GM12878 (cell line): ENCODE measurements at regions not wholly inside any gene's neighbourhood (a gene's known extent, or its start where the extent isn't known, plus 50 kb on each side); places are given as distances from the start of the nearest gene placed in this dataset.
"Not testable (repeated sequence)": the region's sequence is repeated elsewhere in the genome, so short reads cannot be mapped to it uniquely, and the experiment has no call there.

Experiments
- ATAC-seq: fragments of 200-7000 bp; cut with Tn5 transposase; 3 replicates; pipeline ENCODE4 v1.9.1; 2020; ENCODE audit warnings: mild to moderate bottlenecking, moderate library complexity
- BruUV-seq: library from RNA; stranded (reverse); fragments of 400-500 nt; replicated peaks from 2 replicates; lab custom pipeline; 2021; lab: Mats Ljungman, UMichigan
- CTCF ChIA-PET: fragments of 300-600 bp; sonication (Branson Sonifier 250); formaldehyde crosslinking; extraction: SDS; loops from one replicate; lab custom pipeline; 2021; ENCODE audit warnings: inconsistent platforms; lab: Yijun Ruan, JAX
- POLR2A ChIA-PET: fragments of 350-600 bp; formaldehyde crosslinking; extraction: SDS; loops from one replicate; lab custom pipeline; 2021; ENCODE audit warnings: inconsistent platforms; lab: Charles Lee
- RAD21 ChIA-PET: fragments of 300-600 bp; sonication (Branson Sonifier 250); formaldehyde crosslinking; loops from one replicate; lab custom pipeline; 2023; ENCODE audit warnings: antibody characterized with exemption; ENCODE audit not compliant: unreplicated experiment; lab: Charles Lee
- SMC1A ChIA-PET: fragments of 300-600 bp; sonication (Branson Sonifier 250); formaldehyde crosslinking; loops from one replicate; lab custom pipeline; 2023; ENCODE audit not compliant: unreplicated experiment, uncharacterized antibody; lab: Charles Lee
- DNase-seq: peaks from one replicate; pipeline ENCODE4 v3.0.0-alpha.2; 2011; ENCODE audit warnings: low read depth, low spot score
- FAIRE-seq: peaks from 3 replicates; lab custom pipeline; 2011; peaks lifted over from hg19 to GRCh38; lab: Jason Lieb, UNC
- H2AFZ ChIP-seq: 2 replicates; pipeline ENCODE4 v1.6.0; 2011; ENCODE audit warnings: low read depth, low read length, control low read depth; ENCODE audit not compliant: control insufficient read depth
- H3K27ac ChIP-seq: 2 replicates; pipeline ENCODE4 v1.5.1; 2011; ENCODE audit warnings: control low read depth; ENCODE audit not compliant: control insufficient read depth, insufficient read depth
- H3K27me3 ChIP-seq, 2 experiments: replicated peaks in 1 of 2; 2 replicates each; pipeline versions ENCODE4 v1.6.0 to v1.6.1; 2011; ENCODE audit warnings: low read length in 1 of 2; ENCODE audit not compliant: control insufficient read depth in 2 of 2, insufficient read depth in 2 of 2
- H3K36me3 ChIP-seq, 2 experiments: 2 replicates each; pipeline ENCODE4 v1.5.1; 2011; ENCODE audit warnings: low read length in 1 of 2; ENCODE audit not compliant: control insufficient read depth in 2 of 2, insufficient read depth in 2 of 2
- H3K4me1 ChIP-seq: 2 replicates; pipeline ENCODE4 v1.6.1; 2011; ENCODE audit warnings: mild to moderate bottlenecking, low read length, moderate library complexity, mixed read lengths; ENCODE audit not compliant: control insufficient read depth, insufficient read depth
- H3K4me2 ChIP-seq: 2 replicates; pipeline ENCODE4 v1.6.0; 2011; ENCODE audit warnings: control low read depth; ENCODE audit not compliant: control insufficient read depth, insufficient read depth
- H3K4me3 ChIP-seq: fragments of 200-600 bp; sonication (generic); 2 replicates; pipeline ENCODE4 v1.5.1; 2016
- H3K79me2 ChIP-seq: 2 replicates; pipeline ENCODE4 v1.6.0; 2011; ENCODE audit warnings: low read length; ENCODE audit not compliant: control insufficient read depth, insufficient read depth
- H3K9ac ChIP-seq: 2 replicates; pipeline ENCODE4 v1.8.0; 2011; ENCODE audit warnings: low read length, control low read depth, mixed read lengths; ENCODE audit not compliant: control insufficient read depth, insufficient read depth
- H3K9me3 ChIP-seq: replicated peaks from 3 replicates; pipeline ENCODE4 v1.5.1; 2011; ENCODE audit warnings: mild to moderate bottlenecking, low read length; ENCODE audit not compliant: control insufficient read depth, insufficient read depth
- H4K20me1 ChIP-seq: 2 replicates; pipeline ENCODE4 v1.6.0; 2011; ENCODE audit not compliant: control insufficient read depth, insufficient read depth
- BCL11A ChIP-seq: IDR thresholded peaks from 2 replicates; pipeline ENCODE4 v1.6.1; 2011; ENCODE audit warnings: low read depth, low read length
- MAX ChIP-seq: IDR thresholded peaks from 2 replicates; pipeline ENCODE4 v1.6.1; 2012; ENCODE audit warnings: low read depth, low read length, improper control_type of control experiment
- SIN3A ChIP-seq: IDR thresholded peaks from 2 replicates; pipeline ENCODE4 v1.6.1; 2012; ENCODE audit warnings: low read depth, low read length, improper control_type of control experiment
- SIX5 ChIP-seq: IDR thresholded peaks from 2 replicates; pipeline ENCODE4 v1.6.1; 2011; ENCODE audit warnings: mild to moderate bottlenecking, low read depth, low read length, moderate library complexity; ENCODE audit not compliant: severe bottlenecking
- ZBTB40 ChIP-seq: fragments of 450-650 bp; IDR thresholded peaks from 2 replicates; pipeline ENCODE4 v1.6.1; 2016; ENCODE audit warnings: mild to moderate bottlenecking, moderate library complexity, borderline replicate concordance
- ZNF274 ChIP-seq: IDR thresholded peaks from one replicate; pipeline ENCODE4 v1.8.0; 2011; ENCODE audit not compliant: insufficient read length, insufficient read depth
- WGBS: methylation state at CpG from one replicate; pipeline ENCODE4 v1.1.6; 2016; ENCODE audit warnings: low lambda C conversion rate; ENCODE audit not compliant: insufficient replicate concordance, insufficient coverage; ENCODE audit errors: missing lambda C conversion rate; 5-methylcytosine and 5-hydroxymethylcytosine counted together
- in situ Hi-C: fragments of 300-500 bp; cut with MboI; formaldehyde crosslinking; loops from 9 replicates; pipeline ENCODE4 v1.14.3; 2018; ENCODE audit warnings: mixed read lengths
- intact Hi-C: fragments of 100-400 bp; cut with micrococcal nuclease; formaldehyde crosslinking; loops from one replicate; pipeline ENCODE4 v1.14.2; 2022; ENCODE audit not compliant: unreplicated experiment

GRCh38 chr1:181251713-181252075 lies 163.2 kb downstream of the IER5 start:
- Histone ChIP-seq H3K36me3 (no peaks in the 10 kb centered on the region), H3K27ac (no peak overlapping the region), H2AFZ (no peak overlapping the region), H3K27me3 (peaks cover 0 to 2% of the 10 kb centered on the region in 2 experiments; a peak in 1 of 4 replicates), H3K4me1 (no peaks in the 10 kb centered on the region), H3K9ac (no peak overlapping the region), H3K79me2 (no peaks in the 10 kb centered on the region), H3K9me3 (peaks cover 1% of the 10 kb centered on the region; the same call in 2 of the 3 replicates), H3K4me3 (no peak overlapping the region), H3K4me2 (no peak overlapping the region), H4K20me1 (no peaks in the 10 kb centered on the region)
- DNase-seq = no peak
- intact Hi-C loops = no loop called here
- no peak for TF ChIP-seq MAX
- TF ChIP-seq ZNF274 = no peak
- no peak for TF ChIP-seq SIX5
- TF ChIP-seq BCL11A = no peak
- no peak for TF ChIP-seq ZBTB40
- no peak for TF ChIP-seq SIN3A
- FAIRE-seq = no peak
- 25% methylated on average over 6 of the region's 6 CpGs for WGBS
- CTCF ChIA-PET = no interaction called here
- POLR2A ChIA-PET = no interaction called here
- ATAC-seq = no peak
- RAD21 ChIA-PET = no interaction called here
- BruUV-seq = no TSS peak
- in situ Hi-C loops = no loop called here
- SMC1A ChIA-PET = no interaction called here

- H3K4me2 ChIP-seq, ATAC-seq, POLR2A ChIA-PET, FAIRE-seq, DNase-seq, H3K36me3 ChIP-seq, in situ Hi-C loops, H3K79me2 ChIP-seq, H3K9ac ChIP-seq, H3K4me1 ChIP-seq, H3K27me3 ChIP-seq, RAD21 ChIA-PET, H3K27ac ChIP-seq, H4K20me1 ChIP-seq, BruUV-seq, CTCF ChIA-PET, H3K4me3 ChIP-seq, H3K9me3 ChIP-seq, H2AFZ ChIP-seq, intact Hi-C loops: not testable (repeated sequence)
- 41% methylated on average over 2 of the region's 2 CpGs for WGBS
- SMC1A ChIA-PET = interaction anchor here (0.9 kb wide), 1 partner anchor 54 kb away, joined by 3 read pairs; no protein-coding TSS in a partner anchor
These were observed 165.1 kb downstream of the IER5 start for GRCh38 chr1:181253601-181254000.
